Aorta (tissue), 5 donors: ENCODE measurements at regions not wholly inside any gene's neighbourhood (a gene's known extent, or its start where the extent isn't known, plus 50 kb on each side); places are given as distances from the start of the nearest gene placed in this dataset.

Source experiments
- ATAC-seq: fragments of 200-7000 bp; cut with Tn5 transposase; one replicate; pipeline ENCODE4 v1.9.1; 2022; ENCODE audit warnings: moderate library complexity; ENCODE audit not compliant: low FRiP score
- DNase-seq, 2 donors: peaks; one replicate each; pipeline ENCODE4 v3.0.0-alpha.2; 2020
- H3K27ac ChIP-seq, 2 donors: one replicate each; pipeline ENCODE4 v1.5.1; 2013; ENCODE audit warnings: low read length in 2 of 2, mild to moderate bottlenecking in 2 of 2, moderate library complexity in 2 of 2, control low read depth in 1 of 2, inconsistent platforms in 1 of 2, low read depth in 1 of 2
- H3K27me3 ChIP-seq, 2 donors: one replicate each; pipeline ENCODE4 v1.6.1; 2013; ENCODE audit warnings: control low read depth in 1 of 2, low read length in 1 of 2, mild to moderate bottlenecking in 1 of 2, moderate library complexity in 1 of 2; ENCODE audit not compliant: insufficient read depth in 2 of 2, control insufficient read depth in 1 of 2
- H3K36me3 ChIP-seq, 2 donors: one replicate each; pipeline ENCODE4 v1.6.1; 2013; ENCODE audit warnings: control low read depth in 1 of 2, low read length in 1 of 2, mild to moderate bottlenecking in 1 of 2; ENCODE audit not compliant: insufficient read depth in 2 of 2, control insufficient read depth in 1 of 2
- H3K4me1 ChIP-seq, 2 donors: one replicate each; pipeline ENCODE4 v1.6.1; 2013; ENCODE audit warnings: low read length in 2 of 2, control low read depth in 1 of 2, mild to moderate bottlenecking in 1 of 2, moderate library complexity in 1 of 2; ENCODE audit not compliant: insufficient read depth in 2 of 2, control insufficient read depth in 1 of 2
- H3K4me3 ChIP-seq, 2 donors: one replicate each; pipeline ENCODE4 v1.5.1; 2013; ENCODE audit warnings: low read length in 2 of 2, control low read depth in 1 of 2, mild to moderate bottlenecking in 1 of 2
- H3K9me3 ChIP-seq: one replicate; pipeline ENCODE4 v1.6.1; 2013; ENCODE audit warnings: mild to moderate bottlenecking, low read length; ENCODE audit not compliant: control insufficient read depth
- WGBS, 2 donors: extraction: QIAGEN DNeasy Blood & Tissue Kit; methylation state at CpG; one replicate each; pipeline ENCODE4 v1.1.7; 2013; 5-methylcytosine and 5-hydroxymethylcytosine counted together
- intact Hi-C, 2 donors: fragments of 100-400 bp; cut with DNase I; formaldehyde crosslinking; loops; one replicate each; pipeline versions ENCODE4 v1.14.2 to v1.15.0; 2022
- donor health status: healthy with polysubstance abuse.
- donor health status: Bipolar disorder and iron deficiency.
- donor health status: DM: no; HTN: no; CAD: no.
- donor health status: DM: no; HTN: no; CAD: no.
- donor health status: DM: yes; HTN: yes; CAD: no.

DNA sequence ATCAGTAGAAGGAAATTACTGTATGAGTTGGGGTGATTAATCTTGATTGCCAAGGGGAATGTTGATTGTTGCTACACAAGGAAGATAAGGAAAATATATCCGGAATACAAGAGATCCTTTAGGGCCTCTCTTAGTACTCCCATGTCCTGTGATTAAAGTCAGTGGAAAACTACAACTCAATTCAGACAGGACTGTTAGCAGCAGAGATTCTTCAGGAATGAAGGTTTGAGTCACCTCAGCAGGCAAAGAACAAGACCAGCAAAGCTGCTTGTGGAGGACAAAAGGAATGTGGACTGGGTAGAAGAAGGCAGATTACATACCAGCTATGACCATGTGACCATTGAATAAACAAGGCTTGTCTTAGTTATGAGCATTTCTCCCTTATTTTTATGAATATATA, 478.2 kb downstream of the BUD13 start:
- 7 to 10% methylated on average over 1 of the region's 1 CpG for WGBS, 2 donors
- Histone ChIP-seq H3K27ac (no peak overlapping the region), H3K36me3 (no peaks in the 10 kb centered on the region), H3K4me3 (no peak overlapping the region), H3K27me3 (no peaks in the 10 kb centered on the region), H3K4me1 (no peaks in the 10 kb centered on the region), H3K9me3 (no peaks in the 10 kb centered on the region)
- ATAC-seq, result no peak
- intact Hi-C loops, result no loop called here
- no peak for DNase-seq

DNA sequence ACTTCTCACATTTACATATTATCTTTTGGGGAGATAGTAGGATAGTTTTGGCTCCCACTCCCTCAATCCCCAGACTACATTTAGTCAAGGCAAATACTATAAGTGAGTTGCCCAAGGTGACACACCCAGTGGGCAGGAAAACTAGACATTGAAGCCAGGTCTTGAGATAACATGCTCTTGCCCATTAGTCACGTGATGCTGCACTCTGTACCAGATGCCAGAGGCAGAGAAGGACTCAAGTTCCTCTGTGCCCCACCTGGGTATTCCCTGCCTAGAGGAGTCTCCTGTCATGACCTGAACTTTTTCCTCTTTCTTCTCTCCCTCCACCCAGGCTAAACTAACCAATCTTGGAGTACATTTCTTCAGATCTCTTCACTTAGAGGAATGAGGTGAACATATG, 484.9 kb downstream of the BUD13 start:
- no peak for DNase-seq
- H3K27ac ChIP-seq, result no peak overlapping the region
- peaks cover 2% of the 10 kb centered on the region for H3K9me3 ChIP-seq
- H3K4me1 ChIP-seq, result no peaks in the 10 kb centered on the region
- intact Hi-C loops, result no loop called here
- WGBS, 2 donors, result 21 to 35% methylated on average over 1 of the region's 1 CpG
- no peak overlapping the region for H3K4me3 ChIP-seq
- H3K36me3 ChIP-seq, result no peaks in the 10 kb centered on the region
- peaks cover 0 to 2% of the 10 kb centered on the region in 2 donors for H3K27me3 ChIP-seq
- no peak for ATAC-seq

DNA sequence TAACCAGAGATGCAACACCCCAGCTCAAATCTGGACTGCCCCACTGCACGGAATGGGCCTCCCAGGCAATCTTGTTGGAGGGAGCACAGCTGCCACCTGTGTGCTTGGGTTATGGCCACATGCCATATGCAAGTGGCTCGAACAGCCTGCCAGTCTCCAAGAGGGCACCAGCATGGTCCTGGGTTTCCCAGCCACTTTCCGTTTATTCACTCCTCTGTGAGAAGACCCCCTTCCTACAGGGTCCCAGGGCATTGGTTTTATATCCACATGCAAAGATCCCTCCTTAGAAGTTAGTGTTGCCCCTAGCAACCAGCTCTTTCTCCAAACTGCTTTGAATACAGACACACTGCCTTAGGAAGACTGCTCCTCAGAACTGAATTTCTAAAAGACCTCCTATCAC, 487.8 kb downstream of the BUD13 start:
- 53 to 61% methylated on average over 3 of the region's 3 CpGs for WGBS, 2 donors
- intact Hi-C loops, result no loop called here
- no peak for ATAC-seq

DNA sequence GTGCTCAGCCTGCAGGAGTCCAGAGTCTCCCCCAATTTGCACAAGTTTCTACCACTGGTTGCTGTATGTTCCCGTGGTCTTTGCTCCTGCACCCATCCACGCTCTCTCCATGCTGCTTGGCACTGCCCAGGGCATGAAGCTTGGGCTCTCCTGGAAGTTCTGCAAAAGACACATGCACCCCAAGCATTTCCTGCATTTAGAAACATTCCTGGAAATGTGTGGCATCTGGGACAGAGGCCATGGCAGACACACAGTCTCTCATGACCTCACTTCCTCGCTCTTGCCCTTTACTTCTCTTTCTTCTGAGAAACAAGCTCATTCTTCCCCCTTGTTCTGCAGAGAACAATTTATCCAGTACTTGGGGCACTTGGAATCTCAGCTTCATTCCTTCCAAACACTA, 489.5 kb downstream of the BUD13 start:
- no peak overlapping the region for H3K27ac ChIP-seq
- intact Hi-C loops, result no loop called here
- DNase-seq (no peak), ATAC-seq (no peak)
- H3K36me3 ChIP-seq, result no peaks in the 10 kb centered on the region
- H3K4me1 ChIP-seq, result no peaks in the 10 kb centered on the region
- 74 to 83% methylated on average over 3 of the region's 3 CpGs for WGBS, 2 donors
- no peak overlapping the region for H3K4me3 ChIP-seq
- peaks cover 0 to 2% of the 10 kb centered on the region in 2 donors for H3K27me3 ChIP-seq
- H3K9me3 ChIP-seq, result no peaks in the 10 kb centered on the region

More for the DNA sequence above, 487.8 kb downstream of the BUD13 start:
- peaks cover 0 to 2% of the 10 kb centered on the region in 2 donors for H3K27me3 ChIP-seq
- H3K36me3 ChIP-seq, result no peaks in the 10 kb centered on the region
- no peak for DNase-seq
- no peak overlapping the region for H3K27ac ChIP-seq
- H3K4me1 ChIP-seq, result no peaks in the 10 kb centered on the region
- no peak overlapping the region for H3K4me3 ChIP-seq
- peaks cover 2% of the 10 kb centered on the region for H3K9me3 ChIP-seq

GRCh38 chr11:116282481-116282880, 490.3 kb downstream of the BUD13 start:
- Histone ChIP-seq H3K27ac (no peak overlapping the region), H3K27me3 (peaks cover 0 to 2% of the 10 kb centered on the region in 2 donors), H3K36me3 (no peaks in the 10 kb centered on the region), H3K4me3 (no peak overlapping the region), H3K4me1 (no peaks in the 10 kb centered on the region), H3K9me3 (no peaks in the 10 kb centered on the region)
- WGBS, 2 donors, result 89 to 91% methylated on average over 4 of the region's 4 CpGs
- no peak for DNase-seq
- intact Hi-C loops, result no loop called here
- no peak for ATAC-seq

DNA sequence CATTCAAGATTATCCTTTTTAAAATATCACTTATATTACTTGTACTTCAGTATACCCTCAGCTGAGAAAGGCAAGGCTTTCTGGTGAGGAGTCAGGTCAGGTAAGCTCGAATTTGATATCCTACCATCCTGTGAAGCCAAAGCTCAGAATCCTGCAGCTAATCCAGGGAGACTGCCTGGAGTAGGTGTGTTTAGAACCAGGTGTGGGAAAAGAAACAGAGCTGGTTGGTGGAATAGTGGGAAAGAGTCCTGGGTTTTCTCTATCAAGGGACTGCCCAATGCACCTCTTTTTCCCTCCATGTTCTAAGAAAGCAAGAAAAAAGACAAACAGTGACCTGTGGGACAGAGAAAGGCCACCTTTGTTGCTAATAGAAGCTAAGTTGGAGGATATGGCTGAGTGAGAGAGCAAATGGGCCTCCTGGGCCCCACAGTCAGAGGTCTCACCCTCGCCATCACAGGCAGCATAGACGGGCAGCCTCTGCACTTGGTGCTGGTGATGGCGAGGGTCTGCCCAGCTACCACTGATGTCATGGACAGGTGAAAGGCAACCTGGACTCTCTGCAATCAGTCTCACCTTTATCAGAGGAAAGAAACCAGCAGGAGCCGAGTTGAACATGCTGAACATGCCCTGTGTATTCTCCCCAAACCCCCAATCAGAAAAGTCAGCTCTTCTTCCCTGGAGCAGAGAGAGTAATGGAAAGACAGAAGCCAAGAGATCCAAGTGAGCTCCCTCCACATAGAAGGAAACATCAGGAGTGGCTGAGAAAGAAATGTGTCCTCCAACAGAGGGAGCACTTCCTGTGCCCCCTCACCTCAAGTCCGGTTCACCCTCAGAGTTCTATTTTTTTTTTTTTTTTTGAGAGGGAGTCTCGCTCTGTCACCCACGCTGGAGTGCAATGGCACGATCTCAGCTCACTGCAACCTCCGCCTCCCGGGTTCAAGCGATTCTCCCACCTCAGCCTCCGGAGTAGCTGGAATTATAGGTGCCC, 491.3 kb downstream of the BUD13 start:
- H3K27ac ChIP-seq, result no peak overlapping the region
- intact Hi-C loops, result no loop called here
- H3K27me3 ChIP-seq, result peaks cover 0 to 2% of the 10 kb centered on the region in 2 donors
- H3K4me3 ChIP-seq, result no peak overlapping the region
- DNase-seq, result no peak
- no peaks in the 10 kb centered on the region for H3K4me1 ChIP-seq
- WGBS, 2 donors, result 82 to 85% methylated on average over 12 to 13 of the region's 13 CpGs
- H3K36me3 ChIP-seq, result no peaks in the 10 kb centered on the region
- no peak for ATAC-seq
- no peaks in the 10 kb centered on the region for H3K9me3 ChIP-seq

- ATAC-seq (no peak), DNase-seq (no peak)
- no peaks in the 10 kb centered on the region for H3K36me3 ChIP-seq
- intact Hi-C loops, result loop anchor here (5.0 kb wide), 2 partner anchors 942 to 947 kb away; no protein-coding TSS in a partner anchor
- H3K4me3 ChIP-seq, result no peak overlapping the region
- no peaks in the 10 kb centered on the region for H3K4me1 ChIP-seq
- WGBS, 2 donors, result 69 to 70% methylated on average over 4 of the region's 4 CpGs
- no peaks in the 10 kb centered on the region for H3K27me3 ChIP-seq
- no peak overlapping the region for H3K27ac ChIP-seq
- H3K9me3 ChIP-seq, result no peaks in the 10 kb centered on the region
Measured at GRCh38 chr11:116279511-116279910, 493.3 kb downstream of the BUD13 start.

- ATAC-seq (no peak), DNase-seq (no peak)
- Histone ChIP-seq H3K4me3 (no peak overlapping the region), H3K27me3 (no peaks in the 10 kb centered on the region), H3K9me3 (no peaks in the 10 kb centered on the region), H3K27ac (no peak overlapping the region), H3K36me3 (no peaks in the 10 kb centered on the region), H3K4me1 (no peaks in the 10 kb centered on the region)
- intact Hi-C loops, result loop anchor here (5.0 kb wide), 2 partner anchors 941 to 946 kb away; no protein-coding TSS in a partner anchor
- WGBS, 2 donors, result 59 to 69% methylated on average over 4 of the region's 4 CpGs
Measured at GRCh38 chr11:116278076-116278475, 494.7 kb downstream of the BUD13 start.
